ENCODE measurements at regions not wholly inside any gene's neighbourhood (a gene's known extent, or its start where the extent isn't known, plus 50 kb on each side); places are given as distances from the start of the nearest gene placed in this dataset.

DNA sequence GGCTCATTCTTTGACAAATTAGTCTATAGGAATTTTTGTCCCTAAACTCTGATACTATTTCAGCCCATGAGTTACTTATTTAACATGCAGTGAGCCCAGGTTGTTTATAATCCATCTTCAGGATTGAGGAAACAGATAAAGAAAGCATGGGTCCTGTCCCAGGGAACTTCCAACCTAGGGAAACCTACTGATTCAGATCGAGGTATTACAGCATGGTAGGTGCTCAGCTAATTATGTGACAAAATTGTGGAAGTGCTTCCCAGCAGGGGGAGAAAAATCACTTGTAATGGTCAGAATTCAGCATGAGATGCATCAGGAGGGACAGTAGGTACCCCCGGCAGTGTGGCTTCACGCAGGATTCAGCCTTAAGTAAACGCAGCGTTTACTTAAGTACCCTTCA lies 171.3 kb downstream of the NUFIP1 start (continued):
- no peak for TF ChIP-seq SAP30 (IDR thresholded peaks at IDR 0.05; ENCODE audit: insufficient read depth, insufficient replicate concordance, low read length)
- TF ChIP-seq TAF7 (optimal IDR thresholded peaks at IDR 0.05; ENCODE audit: borderline replicate concordance, low read depth, low read length) = no peak
- no peak for TF ChIP-seq RXRA (IDR thresholded peaks at IDR 0.05; ENCODE audit: insufficient read depth, low read depth, low read length)
- TF ChIP-seq KDM1A (IDR thresholded peaks at IDR 0.05; ENCODE audit: borderline replicate concordance, low read length) = no peak
- TF ChIP-seq, protein P1, sequence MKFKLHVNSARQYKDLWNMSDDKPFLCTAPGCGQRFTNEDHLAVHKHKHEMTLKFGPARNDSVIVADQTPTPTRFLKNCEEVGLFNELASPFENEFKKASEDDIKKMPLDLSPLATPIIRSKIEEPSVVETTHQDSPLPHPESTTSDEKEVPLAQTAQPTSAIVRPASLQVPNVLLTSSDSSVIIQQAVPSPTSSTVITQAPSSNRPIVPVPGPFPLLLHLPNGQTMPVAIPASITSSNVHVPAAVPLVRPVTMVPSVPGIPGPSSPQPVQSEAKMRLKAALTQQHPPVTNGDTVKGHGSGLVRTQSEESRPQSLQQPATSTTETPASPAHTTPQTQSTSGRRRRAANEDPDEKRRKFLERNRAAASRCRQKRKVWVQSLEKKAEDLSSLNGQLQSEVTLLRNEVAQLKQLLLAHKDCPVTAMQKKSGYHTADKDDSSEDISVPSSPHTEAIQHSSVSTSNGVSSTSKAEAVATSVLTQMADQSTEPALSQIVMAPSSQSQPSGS (IDR thresholded peaks at IDR 0.05; ENCODE audit: low read length) = no peak
- no peak for TF ChIP-seq CREB1 (IDR thresholded peaks at IDR 0.05)
- no peak for TF ChIP-seq KDM5A (IDR thresholded peaks at IDR 0.05; ENCODE audit: low read length)
- TF ChIP-seq CHD1 (IDR thresholded peaks at IDR 0.05; ENCODE audit: low read depth, low read length) = no peak
- no peak for TF ChIP-seq TBP (IDR thresholded peaks at IDR 0.05; ENCODE audit: low read depth, low read length)
